Stimulated activated CD8-positive, alpha-beta memory T cell treated with anti-CD3 and anti-CD28 coated beads, Interleukin-7, amount 100 ng/mL, for 24 hours (primary cell): ENCODE measurements at regions not wholly inside any gene's neighbourhood (a gene's known extent, or its start where the extent isn't known, plus 50 kb on each side); places are given as distances from the start of the nearest gene placed in this dataset.
A peak's percentile ranks its signal among the peaks of the same experiment; 100 is the strongest.
"Not testable (repeated sequence)": the region's sequence is repeated elsewhere in the genome, so short reads cannot be mapped to it uniquely, and the experiment has no call there.

Source experiments
- DNase-seq: peaks from one replicate; pipeline ENCODE4 v3.0.0-alpha.2; 2020; ENCODE audit warnings: low read depth

DNA sequence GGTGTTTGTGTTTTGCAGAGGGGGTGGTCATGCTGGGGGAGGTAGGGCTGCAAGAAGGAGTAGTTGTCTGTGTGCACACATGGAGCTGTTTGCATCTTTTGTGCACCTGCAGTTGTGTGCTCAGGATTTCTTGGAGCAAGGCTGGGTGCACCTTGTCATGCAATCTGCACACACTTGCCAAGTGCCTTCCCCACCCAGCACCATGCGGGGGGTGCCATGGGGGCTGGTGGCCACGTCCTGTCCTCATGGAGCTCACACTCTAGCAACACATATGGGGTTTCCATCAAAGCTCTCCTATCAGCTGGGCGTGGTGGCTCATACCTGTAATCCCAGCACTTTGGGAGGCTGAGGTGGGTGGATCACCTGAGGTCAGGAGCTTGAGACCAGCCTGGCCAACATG lies 111.6 kb downstream of the CRLF3 start:
- DNase-seq, result not testable (repeated sequence)

GRCh38 chr17:30711626-30712507 lies 112.6 kb downstream of the CRLF3 start:
- not testable (repeated sequence) for DNase-seq

- not testable (repeated sequence) for DNase-seq
Observed at GRCh38 chr17:30711176-30711575, 113.3 kb downstream of the CRLF3 start.

- DNase-seq, result not testable (repeated sequence)
Observed at GRCh38 chr17:30710276-30711088, 114.0 kb downstream of the CRLF3 start.

DNA sequence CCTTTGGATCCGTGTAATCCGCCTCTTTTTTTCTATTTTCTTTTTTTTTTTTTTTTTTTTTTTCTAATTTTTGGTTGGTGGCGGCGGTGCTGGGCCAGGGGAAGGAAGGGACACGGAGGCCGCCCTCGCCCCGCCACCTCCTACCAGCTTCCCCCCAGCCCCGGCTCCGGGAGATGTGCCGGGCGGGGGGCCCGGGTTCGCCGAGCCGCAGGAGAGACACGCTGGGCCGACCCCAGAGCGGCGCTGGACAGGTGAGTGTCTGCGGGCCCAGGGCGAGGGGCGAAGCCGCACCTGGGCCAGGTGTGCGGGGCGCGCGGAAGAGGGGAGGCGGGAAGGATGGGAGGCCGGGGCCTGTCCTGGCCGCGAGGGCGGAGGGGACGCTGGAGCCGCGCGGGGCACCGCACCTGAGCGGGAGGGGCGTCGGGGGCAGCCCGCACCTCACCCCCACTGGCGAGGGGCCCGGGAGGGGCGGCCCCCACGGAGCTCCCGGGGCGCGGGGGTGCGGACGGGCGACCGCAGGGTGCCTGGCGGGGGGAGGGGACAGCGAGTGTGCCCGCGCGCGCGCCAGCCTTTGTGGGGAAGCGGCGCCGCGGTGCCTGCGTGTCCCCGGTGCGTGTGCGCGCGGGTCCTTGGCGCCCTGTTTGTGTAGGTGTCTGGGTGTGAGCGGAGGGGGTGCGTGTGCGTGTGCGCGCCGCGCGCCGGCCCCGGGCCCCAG lies 114.8 kb downstream of the CRLF3 start:
- DNase-seq, result not testable (repeated sequence)

GRCh38 chr17:30709096-30709495 lies 115.4 kb downstream of the CRLF3 start:
- DNase-seq, result not testable (repeated sequence)

DNA sequence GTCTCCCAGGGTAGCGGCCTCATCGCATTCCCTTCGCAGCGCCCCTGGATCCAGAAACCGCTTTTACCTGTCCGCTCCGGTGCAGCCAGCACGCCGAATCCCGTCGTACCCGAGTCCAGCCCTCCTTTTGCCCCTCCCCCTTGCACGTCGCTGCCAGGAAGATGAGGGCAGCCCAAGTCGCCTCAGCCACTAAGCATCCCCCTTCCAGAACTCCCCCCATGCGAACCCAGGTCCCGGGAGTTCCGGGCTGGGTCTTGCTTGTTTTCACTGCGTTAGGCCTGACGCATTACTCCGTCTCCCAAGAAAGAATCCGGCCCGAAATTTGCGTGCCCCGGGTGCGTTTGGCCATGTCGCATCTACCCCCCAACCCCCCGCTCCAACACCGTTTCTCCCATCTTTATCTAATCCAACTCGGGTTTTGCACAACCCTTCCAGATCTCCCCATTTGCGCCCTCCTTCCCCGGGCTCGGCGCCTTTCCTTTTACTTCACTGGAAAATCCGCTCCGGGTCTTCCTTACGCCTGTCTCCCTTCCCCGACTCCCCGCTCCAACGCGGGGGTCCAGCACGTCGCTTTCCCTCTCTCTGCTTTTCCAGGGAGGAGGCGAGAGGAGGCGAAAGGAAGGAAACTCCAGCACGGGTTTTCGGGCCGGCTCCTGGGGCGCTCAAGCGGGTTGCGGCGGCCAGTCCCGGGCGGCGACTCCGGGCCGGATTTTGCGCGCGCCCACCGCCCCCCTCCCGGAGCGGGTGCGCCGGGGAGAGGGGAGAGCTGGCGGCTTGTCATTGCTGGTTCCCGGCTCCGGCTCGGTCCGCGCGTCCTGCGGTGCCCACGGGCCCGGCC lies 116.0 kb downstream of the CRLF3 start:
- DNase-seq, result peak; percentile 31

DNA sequence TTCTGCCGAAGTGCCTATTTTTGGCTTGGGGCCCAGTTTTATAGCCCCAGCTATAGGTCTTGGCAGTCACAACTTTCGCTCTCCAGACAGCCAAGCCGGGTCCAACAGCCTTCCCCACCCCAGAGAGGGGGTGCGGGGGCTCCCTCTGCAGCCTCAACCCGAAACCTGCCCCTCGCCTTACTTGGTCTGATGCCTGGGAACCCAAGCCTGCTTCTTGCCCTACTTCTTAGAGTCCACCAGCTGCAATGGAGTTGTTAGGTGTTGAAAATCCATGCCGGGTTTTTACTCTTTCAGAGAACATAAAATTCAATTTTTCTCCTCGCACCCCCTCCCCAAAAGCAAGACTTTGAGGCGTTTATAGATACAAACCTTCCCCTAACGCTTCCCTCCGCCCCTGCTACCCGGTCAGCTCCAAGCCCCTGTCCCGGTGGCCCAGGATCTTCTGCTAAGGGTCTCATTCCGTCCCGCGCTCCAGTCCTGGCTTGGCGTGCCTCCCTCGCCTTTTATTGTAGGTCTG lies 116.7 kb downstream of the CRLF3 start:
- DNase-seq, result not testable (repeated sequence)

DNA sequence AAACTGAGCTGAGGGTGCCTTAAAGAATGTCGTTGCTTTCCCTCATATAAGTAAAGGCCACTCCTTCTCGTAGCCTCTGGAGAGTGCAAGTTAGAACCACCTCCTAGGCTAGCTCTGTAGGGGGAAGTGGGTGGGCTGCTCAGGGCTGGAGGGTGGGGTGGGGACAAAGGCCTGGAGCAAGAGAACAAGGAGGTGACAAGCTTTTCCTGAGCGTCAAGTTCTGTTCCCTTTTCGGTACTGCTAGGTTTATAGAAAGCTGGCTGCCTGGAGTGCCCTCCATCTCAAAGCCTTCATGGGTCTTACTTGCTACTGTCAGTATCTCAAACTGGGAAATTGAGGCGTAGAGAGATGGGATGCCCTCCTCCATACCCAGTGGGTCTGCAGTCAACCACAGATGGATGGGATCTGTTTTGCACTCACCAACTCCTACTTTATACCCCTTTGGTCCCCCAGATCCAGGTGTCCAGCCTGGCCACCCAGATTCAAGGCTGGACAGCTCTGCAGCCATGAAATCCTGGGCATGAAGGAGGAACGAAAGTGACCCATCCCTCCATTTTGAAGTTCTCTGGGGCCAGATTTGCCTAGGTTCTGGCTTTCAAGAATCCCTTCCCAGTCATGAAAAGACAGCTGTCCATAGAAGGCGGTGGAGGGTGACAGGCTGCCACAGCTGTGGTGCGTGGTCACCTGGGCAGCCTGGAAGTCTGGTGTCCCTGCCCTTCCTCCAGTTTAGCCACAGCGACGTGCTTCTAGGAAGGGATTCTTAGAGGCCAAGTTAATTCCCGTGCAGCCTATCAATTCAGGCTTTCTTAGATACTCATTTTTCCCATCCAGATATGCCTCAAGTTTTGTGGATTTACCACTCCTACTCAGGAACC lies 117.8 kb downstream of the CRLF3 start:
- not testable (repeated sequence) for DNase-seq

DNA sequence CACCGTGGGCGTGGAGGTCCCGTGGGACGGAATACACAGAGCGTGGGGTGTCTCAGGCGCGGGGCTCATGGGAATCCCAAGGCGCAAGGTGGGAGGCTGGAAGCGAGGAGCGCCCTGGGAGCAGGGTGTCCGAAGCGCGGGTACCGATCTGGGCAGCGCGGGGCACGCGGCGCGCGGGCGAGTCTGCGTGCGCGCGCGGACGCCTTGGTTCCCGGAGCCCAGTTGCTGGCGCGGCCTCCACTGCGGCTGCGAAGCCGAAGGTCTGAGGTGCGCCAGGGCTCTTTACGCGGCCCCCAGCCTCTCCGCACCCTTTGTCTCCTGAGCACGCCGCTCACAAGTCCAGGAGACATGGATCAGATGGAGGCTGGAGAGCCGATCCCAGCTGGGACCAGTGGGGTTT lies 118.5 kb downstream of the CRLF3 start:
- DNase-seq, result not testable (repeated sequence)

GRCh38 chr17:30701498-30701989 lies 122.9 kb downstream of the CRLF3 start:
- no peak for DNase-seq

- not testable (repeated sequence) for DNase-seq
Observed at GRCh38 chr17:30700833-30701232, 123.7 kb downstream of the CRLF3 start.

GRCh38 chr17:30697619-30698460 lies 126.7 kb downstream of the CRLF3 start:
- peak; percentile 49 for DNase-seq

DNA sequence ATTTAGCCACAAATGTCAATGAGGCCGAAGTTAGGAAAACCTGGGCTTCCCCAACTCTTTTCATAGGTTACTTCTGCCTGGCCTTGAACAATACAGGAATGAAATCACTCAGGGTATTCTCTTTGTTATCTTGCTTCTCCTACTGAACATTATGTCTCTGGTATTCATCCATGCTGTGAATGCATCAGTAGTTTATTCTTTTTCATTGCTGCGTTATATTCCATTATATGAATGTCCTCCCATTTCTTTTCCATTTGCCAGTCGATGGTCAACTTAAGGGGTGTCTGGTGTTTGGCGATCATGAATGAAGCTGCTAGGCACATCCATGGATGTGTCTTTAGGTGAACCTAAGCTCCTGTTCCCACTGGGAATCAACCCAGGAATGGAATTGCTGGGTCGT lies 128.3 kb downstream of the CRLF3 start:
- DNase-seq, result no peak

- DNase-seq, result not testable (repeated sequence)
Observed at GRCh38 chr17:30695265-30695811, 129.2 kb downstream of the CRLF3 start.

DNA sequence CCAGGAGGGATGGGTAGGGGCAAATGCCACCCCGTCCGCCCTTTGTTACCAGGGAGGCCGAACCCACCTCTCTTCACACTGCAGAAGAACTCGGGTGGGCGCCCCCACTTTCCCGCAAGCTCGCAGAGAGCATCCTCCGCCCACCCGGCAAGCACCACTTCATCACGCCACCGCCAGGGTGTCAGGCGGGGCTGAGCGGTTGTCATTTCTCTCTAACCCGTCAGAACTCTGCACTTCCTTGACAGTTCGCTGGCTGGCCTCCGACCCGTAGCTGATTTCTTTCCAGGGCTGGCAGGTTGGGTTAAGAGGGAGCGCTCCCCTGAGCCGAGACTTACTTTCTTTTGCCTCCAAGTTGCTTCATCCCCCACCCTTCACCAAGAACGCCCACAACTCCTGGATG lies 130.7 kb downstream of the CRLF3 start:
- DNase-seq, result not testable (repeated sequence)

DNA sequence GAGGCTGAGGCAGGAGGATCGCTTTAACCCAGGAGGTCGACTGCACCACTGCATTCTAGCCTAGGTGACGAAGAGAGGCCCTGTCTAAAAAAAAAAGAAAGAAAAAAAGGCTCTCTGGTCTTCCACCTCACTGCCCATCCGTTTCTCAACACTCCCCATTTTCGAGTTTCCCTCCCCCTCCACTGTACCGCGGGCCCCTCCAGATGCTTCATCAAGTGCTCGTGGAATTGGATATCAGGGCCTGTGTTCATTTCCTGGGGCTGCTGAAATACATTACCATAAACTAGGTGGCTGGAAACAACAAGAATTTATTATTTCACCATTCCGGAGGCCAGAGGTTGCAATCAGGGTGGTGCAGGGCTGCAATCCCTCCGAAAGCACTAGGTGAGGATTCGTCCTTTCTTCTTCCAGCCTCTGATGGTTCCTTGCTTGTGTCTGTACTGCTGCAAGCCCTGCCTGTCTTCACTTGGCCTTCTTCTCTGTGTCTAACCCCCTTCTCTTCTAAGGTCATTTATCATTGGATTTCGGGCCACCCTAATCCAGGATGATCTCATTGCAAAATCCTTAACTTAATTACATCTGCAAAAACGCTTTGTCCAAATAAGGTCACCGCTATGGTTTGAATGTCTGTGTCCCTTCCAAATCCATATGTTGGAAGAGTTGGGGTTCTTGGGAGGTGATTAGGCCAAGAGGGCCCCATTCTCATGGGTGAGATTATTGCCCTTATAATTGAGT lies 135.1 kb downstream of the CRLF3 start:
- not testable (repeated sequence) for DNase-seq
